Islet precursor cell (in vitro differentiated cells): ENCODE measurements at regions not wholly inside any gene's neighbourhood (a gene's known extent, or its start where the extent isn't known, plus 50 kb on each side); places are given as distances from the start of the nearest gene placed in this dataset.

Experiments
- DNase-seq: peaks from one replicate; pipeline ENCODE4 v3.0.0-alpha.2; 2018

GRCh38 chr4:130080872-130081451, 985.0 kb downstream of the C4orf33 start:
- DNase-seq: no peak

- no peak for DNase-seq
Observed at GRCh38 chr4:130090427-130090826, 994.5 kb downstream of the C4orf33 start.

DNA sequence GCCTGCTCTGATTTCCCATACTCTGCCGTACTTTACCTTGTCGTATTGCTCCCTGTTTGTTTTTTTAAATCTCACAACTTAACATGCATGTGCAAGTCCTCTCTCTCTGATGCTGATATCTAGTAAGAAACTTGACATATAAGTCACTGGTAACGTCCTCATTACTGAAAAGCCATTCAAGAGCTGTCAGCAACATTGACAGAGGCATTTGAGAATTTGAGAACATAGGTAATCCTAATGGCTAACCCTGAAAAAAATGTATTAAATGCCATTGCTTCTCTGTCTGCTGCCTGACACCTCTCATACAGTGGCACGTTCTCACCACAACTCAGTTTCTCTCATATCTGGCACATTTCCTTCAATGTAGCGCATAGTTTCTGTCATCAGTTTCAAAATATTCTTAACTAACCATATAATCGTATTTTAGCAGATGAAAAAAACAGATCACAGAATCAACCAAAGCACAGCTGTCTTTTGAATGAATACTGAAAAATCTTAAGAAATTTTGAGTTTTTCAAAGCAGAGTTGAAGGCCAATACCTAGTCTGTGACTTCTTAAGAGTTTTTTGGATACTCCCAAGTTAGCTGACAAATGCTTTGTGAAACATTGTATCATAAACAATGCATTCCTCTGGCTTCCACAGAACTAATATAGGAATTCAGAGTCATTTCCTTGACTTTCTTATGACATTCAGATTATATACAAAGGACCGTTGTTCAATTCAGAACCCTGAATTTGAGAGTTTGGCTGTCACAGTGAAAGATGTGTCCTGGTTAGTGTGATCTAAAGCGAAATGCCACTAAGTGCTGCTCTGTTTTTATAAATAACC, 996.4 kb downstream of the C4orf33 start:
- no peak for DNase-seq

- no peak for DNase-seq
Observed at GRCh38 chr4:130099105-130099504, 1003.2 kb downstream of the C4orf33 start.

GRCh38 chr4:130110189-130110588, 1014.2 kb downstream of the C4orf33 start:
- DNase-seq: no peak

DNA sequence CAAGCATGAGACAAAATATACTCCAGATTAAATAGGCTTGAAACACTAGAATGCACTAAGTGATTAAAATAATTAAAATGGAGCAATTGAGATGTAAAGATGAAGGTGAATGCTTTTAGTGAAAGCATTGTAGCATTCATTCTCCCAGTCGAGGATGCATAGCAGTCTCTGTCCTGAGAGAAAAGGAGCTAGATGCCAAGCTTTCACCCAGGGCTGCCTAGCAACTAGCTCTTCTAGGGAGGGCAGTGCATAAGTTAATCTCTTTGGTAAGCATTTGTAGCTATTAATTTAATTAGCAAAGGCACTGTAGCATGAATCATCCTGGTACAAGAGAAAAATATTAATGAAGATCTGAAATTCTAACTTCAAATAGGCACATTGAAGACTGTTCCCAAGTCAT, 1014.8 kb downstream of the C4orf33 start:
- DNase-seq: no peak

- DNase-seq: no peak
Observed at GRCh38 chr4:130124066-130124465, 1028.1 kb downstream of the C4orf33 start.

DNA sequence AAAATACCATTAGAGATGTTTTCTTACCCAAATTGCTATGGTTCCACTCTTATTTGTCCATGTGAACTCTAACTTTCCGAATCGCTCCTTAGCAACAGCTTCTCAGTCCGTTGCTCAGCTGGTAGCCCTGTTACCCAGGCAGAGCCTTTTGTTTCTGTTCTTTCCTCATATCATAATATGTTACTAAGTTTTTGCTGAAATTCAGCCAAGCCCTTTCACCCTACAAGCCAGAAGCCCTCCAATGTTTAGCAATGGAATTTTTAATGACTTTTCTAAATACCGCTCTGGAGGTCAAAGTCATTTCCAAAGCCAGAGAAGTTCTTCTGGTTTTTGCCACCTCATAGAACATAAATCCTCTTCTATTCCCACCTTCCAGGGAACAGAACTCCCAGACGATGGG, 1029.5 kb downstream of the C4orf33 start:
- no peak for DNase-seq

DNA sequence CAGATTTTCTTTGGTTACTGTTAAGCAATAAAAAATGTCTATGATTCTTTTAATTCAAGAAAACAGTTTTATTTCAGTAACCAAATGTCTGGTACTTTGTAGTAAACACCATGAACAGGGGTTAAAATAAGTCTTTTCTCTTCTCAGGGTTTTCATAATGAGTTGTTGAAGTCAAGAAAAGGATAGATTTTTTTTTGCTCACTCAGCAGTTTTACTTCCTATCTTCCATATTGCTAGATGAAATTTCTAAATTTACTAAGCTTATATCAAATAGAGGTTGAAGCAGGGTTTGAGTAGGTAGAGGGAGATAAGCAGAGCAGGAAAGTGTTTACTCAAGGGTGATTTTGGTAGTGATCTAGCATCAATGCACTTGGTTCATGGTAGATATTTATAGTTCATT, 1031.3 kb downstream of the C4orf33 start:
- DNase-seq: no peak

DNA sequence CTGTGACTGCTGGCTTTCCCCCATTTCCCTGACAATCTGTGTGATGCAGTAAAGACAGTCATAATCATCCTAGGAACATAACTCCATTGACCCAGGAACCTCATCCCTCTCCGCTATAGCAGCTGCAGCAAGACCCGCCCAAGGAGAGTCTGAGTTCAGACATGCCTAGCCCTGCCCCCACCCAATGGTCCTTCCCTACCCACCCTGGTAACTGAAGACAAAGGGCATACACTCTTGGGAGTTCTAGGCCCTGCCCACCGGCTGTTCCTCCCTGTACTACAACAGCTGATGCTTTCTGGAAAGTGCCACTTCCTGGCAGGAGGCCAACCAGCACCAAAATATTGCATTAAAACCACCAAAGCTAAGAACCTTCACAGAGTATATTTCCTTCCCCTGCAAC, 1035.6 kb downstream of the C4orf33 start:
- DNase-seq: no peak

DNA sequence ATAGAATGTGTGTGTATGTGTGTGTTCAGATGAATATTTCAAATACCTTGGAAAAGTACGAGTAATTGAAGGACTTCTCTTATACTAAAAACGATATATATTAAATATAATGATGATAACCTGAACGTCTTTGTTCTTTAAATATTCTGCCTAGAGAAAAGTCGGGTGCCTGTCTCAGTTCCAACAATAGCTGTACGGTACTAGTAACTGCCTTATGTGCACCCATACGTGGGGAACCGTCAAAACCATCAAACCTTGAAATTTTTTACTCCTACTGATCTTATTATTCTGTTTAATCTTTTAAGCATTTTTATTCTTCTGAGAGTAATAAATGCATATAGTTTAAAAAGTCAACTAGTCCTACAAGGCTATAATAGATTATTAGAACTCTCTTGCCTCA, 1045.7 kb downstream of the C4orf33 start:
- DNase-seq: no peak

DNA sequence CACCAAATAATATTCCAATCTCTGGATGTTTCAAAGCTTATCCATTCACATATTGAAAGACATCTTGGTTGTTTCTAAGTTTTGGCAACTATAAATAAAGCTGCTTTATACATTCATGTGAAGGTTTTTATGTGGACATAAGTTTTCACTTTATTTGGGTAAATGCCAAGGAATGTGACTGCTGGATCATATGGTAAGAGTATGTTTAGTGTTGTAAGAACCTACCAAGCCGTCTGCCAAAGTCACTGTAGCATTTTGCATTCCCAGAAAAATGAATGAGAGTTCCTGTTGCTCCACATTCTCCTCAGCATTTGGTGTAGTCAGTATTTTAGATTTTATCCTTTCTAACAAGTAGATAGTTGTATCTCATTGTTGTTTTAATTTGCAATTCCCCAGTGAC, 1047.7 kb downstream of the C4orf33 start:
- DNase-seq: no peak

DNA sequence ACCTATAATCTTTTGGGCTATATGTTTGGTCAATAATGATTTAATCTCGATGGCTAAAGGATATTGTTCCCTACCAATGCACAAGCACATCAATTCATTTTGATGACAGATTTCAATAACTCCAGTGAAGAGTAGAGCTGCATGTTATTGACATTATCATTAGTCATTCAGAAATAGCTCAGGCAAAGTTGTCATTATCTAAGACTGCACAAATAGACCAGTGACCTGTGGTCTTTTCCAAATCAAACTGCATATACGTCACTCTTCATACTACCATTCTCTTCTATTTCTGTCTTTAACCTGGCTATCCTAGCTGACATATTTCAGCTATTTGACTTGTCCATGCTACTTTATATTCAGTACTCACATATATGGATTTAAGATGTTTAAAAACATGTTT, 1050.8 kb downstream of the C4orf33 start:
- no peak for DNase-seq

DNA sequence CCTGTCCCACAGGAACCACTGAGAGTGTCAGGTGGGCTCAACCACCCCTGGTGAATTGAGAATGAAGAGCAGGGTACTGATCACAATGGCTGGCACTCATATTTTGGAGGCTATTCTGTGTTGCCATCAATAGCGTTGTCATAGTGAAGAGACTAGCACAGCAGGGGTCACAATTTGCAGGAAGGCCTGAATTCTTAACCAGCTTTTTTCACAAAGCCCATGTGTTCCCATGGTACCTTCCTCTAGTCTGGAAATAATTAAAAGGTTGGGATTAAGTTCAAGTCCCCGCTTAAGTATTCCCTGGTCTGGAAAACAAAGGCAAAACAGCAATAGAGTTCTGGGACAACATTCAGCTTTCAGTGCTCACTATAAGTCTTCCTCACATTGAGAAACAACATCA, 1051.7 kb downstream of the C4orf33 start:
- no peak for DNase-seq

GRCh38 chr4:130154901-130155300, 1058.9 kb downstream of the C4orf33 start:
- no peak for DNase-seq

- no peak for DNase-seq
Observed at GRCh38 chr4:130163701-130164100, 1067.7 kb downstream of the C4orf33 start.

DNA sequence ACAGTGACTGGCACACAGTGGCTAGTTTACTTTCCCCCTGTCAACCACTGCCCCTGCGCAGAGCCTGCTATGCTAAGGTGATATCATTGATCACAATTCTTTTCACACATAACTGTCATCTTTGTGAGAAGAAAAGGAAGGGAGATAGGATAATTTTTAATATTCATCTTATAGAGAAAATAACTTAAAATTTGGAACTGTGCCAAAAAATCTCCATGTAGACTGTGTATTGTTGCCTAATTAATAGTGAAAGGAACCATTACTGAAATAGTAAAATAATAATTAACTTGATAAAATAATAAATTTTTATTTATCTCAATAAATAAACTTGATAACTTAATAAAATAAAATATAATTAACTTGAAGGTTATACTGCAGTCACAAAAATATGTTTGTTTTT, 1069.4 kb downstream of the C4orf33 start:
- DNase-seq: no peak

- no peak for DNase-seq
Observed at GRCh38 chr4:130172156-130172555, 1076.2 kb downstream of the C4orf33 start.

DNA sequence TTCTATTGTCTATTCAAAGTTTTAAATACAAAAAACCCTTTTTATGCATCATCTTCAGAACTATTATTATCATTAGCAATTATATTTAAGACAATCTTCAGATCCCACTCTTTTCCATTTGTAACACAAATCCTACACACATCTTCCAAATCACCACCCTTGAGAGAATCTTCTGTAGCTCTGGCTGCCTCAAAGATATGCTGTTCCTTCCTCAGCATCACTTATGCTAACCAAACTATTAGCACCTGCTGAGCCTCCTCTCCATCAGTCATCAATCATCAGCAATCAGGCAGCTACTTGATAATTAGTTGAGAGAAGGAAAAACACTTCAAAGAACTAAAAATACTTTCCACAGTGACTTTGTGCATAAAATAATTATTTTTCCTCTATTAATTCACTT, 1082.2 kb downstream of the C4orf33 start:
- DNase-seq: no peak

DNA sequence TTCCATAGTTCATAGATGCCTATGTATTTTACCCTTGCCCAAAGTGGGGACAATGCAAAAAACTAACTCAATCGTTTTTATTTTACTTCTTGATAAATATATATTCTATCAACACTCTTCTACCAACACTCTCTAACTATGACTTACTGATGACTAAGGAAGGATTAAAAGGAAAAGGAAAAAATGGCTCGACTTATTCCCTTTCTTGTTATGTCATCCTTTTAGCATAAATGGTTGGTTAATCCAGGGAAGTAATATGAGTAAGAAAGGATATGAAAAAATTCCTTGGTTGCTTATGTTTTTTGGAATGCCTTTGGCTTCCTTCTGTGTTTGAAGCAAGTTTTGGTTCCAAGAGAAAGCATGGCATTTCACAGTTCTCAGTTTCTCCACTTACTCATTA, 1087.1 kb downstream of the C4orf33 start:
- DNase-seq: no peak

- no peak for DNase-seq
Observed at GRCh38 chr4:130183766-130184165, 1087.8 kb downstream of the C4orf33 start.

DNA sequence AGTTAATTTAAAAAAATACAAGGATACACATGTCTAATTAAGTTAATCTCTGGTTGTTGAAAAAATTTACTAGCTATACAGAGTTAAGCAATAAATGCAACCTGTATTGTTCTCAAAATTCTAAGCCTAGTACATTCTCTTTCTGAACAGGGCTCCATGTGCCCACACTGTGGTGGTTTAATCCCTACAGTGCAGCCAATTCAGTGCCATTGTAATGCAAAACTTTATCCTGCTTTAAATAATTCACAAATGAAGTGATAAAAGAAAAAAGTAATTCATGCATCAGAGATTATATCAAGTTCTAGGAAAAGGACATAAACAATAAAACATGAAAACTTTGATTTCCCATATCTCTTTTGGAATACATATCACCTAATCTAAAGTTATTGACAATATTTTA, 1089.2 kb downstream of the C4orf33 start:
- no peak for DNase-seq

GRCh38 chr4:130186931-130187330, 1091.0 kb downstream of the C4orf33 start:
- no peak for DNase-seq

- no peak for DNase-seq
Observed at GRCh38 chr4:130187587-130187986, 1091.6 kb downstream of the C4orf33 start.

- DNase-seq: no peak
Observed at GRCh38 chr4:130192787-130193186, 1096.8 kb downstream of the C4orf33 start.
